Activated CD8-positive, alpha-beta memory T cell treated with anti-CD3 and anti-CD28 coated beads, Interleukin-2, amount 50 U/mL, for 48 hours (primary cell): ENCODE measurements at regions not wholly inside any gene's neighbourhood (a gene's known extent, or its start where the extent isn't known, plus 50 kb on each side); places are given as distances from the start of the nearest gene placed in this dataset.
"Not testable (repeated sequence)": the region's sequence is repeated elsewhere in the genome, so short reads cannot be mapped to it uniquely, and the experiment has no call there.

Source experiments
- DNase-seq: peaks from one replicate; pipeline ENCODE4 v3.0.0-alpha.2; 2020

DNA sequence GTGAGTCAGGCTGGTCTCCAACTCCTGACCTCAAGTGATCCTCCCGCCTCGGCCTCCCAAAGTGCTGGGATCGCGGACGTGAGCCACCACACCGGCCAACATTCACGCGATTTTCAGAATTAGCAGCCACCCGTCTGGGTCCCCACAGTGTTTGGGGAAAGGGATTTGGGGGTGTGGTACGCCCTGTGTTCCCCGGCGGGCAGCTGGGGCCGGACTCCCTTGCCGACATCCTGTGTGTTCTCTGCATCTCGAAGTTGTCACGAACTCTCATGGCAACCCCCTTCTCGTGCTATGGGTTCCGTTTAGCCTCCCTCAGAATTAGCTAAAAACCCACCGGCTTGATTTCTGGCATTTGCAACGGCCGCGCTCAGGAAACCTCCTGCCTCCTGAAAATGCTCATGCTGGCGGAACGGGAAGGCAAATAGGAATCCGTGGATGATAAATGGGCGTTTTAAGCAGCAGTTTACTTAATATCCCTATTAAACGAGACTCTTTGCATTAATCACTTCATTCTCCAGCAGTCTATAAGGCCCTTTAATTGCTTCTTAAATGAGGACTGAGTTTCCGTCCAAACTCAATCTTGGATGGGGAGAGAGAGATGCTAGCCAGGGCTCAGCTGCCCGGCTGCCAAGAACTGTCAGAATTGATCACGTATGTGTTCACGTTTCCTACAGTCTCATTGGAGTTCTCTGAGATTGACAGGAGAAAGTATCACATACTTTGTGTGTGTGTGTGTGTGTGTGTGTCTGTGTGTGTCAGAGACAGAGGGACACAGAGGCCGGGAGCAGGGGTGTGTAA lies 78.9 kb upstream of the PPP2R3B start:
- DNase-seq: no peak

DNA sequence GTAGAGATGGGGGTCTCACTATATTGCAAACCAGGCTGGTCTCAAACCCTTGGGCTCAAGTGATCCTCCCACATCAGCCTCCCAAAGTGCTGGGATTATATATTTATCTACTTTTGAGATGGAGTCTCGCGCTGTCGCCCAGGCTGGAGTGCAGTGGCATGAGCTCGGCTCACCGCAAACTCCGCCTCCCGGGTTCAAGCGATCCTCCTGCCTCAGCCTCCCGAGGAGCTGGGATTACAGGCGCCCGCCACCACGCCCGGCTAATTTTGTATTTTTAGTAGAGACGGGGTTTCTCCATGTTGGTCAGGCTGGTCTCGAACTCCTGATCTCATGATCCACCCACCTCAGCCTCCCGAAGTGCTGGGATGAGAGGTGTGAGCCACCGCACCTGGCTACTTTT lies 80.1 kb upstream of the PPP2R3B start:
- not testable (repeated sequence) for DNase-seq

DNA sequence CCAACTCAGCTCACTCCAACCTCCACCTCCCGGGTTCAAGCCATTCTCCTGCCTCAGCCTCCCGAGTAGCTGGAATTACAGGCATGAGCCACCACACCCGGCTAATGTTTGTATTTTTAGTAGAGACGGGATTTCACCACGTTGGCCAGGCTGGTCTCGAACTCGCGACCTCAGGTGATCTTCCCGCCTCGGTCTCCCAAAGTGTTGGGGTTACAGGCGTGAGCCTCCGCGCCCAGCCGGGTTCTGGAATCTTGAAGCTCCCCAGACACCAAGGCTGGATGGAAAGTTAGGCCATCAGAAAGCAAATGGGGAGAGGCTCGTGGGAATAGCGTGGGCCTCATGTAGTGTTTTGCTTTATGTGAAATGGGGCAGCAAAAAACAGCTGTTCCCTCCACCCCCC lies 81.0 kb upstream of the PPP2R3B start:
- not testable (repeated sequence) for DNase-seq

DNA sequence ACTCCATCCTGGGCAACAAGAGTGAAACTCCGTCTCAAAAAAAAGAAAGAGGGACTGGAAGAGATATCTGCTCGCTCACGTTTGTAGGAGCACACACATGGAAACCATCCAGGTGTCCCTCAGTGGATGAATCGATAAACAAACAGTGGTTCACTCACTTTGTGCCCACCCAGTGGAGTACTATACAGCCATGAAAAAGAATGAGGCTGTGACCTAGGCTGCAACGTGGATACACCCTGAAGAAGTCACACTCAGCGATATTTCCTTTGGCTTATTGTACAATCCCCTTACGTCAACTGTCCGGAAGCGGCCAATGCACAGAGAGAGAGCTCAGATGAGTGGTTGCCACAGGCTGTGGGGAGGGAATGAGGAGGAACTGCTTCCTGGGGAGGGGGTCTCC lies 82.3 kb upstream of the PPP2R3B start:
- no peak for DNase-seq

DNA sequence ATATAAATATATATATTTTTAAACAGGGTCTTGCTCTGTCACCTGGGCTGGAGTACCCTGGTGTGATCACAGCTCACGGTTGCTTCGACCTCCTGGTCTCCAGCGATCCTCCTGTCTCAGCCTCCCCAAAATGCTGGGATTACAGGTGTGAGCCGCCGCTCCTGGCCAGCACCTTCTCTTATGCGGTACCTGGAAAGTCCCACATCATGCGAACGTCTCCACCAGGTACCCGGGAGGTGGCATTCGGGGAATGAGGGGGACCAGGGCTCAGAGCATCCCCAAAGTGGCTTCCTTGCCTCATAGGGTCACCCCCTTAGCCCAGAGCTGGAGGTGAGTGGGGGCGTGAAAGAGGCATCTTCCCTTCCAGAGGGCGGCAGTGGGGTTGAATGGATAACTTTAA lies 84.0 kb upstream of the PPP2R3B start:
- DNase-seq: no peak

DNA sequence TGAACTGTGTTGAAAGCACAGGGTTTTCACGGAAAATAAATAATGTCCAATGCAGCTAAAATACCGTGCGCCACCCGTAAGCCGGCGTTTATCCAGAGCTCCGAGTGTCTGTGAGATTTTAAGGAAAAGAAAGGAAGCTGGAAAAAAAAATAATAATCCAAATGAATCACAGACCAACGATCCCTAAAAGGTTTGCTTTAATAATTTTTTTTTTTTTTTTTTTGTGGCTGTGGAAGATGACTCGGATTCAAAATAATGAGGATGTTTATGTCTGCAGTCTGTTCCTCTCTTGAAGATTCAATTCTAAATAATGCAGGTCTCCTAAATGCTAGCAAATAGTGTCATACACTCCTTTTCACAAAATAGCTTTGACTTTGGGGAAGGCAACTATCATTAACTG lies 84.6 kb upstream of the PPP2R3B start:
- no peak for DNase-seq

DNA sequence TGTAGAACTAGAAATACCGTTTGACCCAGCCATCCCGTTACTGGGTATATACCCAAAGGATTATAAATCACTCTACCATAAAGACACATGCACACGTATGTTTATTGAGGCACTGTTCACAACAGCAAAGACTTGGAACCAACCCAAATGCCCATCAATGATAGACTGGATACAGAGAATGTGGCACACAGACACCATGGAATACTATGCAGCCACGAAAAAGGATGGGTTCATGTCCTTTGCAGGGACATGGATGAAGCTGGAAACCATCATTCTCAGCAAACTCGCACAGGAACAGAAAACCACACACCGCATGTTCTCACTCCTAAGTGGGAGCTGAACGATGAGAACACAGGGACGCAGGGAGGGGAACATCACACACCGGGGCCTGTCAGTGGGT lies 85.6 kb upstream of the PPP2R3B start:
- DNase-seq: not testable (repeated sequence)

DNA sequence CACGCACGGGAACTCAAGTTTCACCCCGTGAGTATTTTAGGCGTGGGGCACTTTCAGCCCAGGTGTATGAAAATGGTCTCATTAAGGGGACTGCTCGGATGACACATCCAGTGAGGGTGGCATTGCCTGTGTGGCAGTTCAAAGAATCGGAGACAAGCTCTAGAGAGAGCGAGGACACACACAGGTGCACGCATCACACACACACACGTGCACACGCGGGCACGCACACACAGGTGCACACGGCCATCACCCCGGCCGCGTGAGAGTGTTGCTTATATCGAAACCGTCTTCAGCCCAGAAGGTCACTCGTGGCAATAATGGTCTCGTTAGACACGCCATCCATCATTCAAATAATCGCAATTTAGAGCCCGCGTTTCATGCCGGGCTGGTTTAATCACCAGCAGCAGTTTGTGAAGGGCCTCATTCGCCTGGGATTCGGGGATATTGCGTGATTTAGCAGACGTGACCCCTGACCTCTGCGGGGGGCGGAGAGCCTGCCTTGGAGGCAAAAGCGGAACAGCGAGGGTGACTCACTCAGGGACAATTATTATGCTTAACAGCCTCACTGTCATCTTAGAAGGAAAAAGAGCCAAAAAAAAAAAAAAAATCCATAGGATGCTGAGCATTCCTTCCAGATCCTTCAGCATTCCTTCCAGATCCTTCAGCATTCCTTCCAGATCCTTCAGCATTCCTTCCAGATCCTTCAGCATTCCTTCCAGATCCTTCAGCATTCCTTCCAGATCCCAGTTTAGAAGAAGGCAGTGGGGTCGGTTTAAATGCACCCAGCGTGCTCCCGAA lies 89.4 kb upstream of the PPP2R3B start:
- no peak for DNase-seq

DNA sequence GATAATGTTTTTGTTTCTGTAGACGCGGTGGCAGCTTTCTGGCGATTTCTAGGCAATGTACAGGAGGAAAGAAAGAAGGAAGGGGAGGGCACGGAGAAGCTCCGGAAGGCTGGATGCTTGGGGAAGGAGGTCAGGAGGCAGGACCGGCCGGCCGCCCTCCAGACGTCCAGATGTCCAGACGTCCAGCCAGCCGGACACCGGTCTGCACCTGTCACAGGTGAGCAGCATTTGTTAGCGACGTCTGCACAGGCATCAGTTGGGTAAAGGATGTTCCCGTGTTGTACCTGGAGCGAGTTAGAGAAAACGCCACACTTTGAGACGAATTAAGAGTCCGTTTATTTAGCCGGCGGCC lies 90.0 kb upstream of the PPP2R3B start:
- DNase-seq: no peak

DNA sequence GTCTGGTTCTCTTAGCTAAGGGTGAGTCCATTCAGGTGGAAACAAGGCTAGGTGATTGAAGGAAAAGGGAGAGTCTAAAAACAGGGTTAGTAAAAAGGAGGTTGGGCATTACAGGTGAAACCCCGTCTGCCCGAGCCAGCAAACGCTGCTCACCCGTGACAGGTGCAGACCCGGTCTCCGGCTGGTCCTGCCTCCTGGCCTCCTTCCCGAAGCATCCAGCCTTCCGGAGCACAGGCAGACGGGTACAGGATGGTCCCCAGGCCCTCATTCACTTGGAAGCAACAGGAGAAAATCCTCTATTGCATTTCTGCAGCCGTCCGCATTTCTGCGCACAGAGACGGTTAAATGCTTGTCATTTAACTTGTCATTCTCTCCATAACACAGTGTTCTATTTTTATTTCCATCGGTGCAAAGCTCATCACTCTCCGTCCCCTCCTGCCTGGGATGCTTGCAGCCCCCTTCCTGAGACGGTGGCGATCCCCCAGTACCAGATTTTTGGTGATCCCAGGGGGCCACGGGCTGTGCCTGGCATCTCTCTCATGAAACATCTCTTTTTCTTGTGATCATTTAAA lies 90.8 kb upstream of the PPP2R3B start:
- no peak for DNase-seq

DNA sequence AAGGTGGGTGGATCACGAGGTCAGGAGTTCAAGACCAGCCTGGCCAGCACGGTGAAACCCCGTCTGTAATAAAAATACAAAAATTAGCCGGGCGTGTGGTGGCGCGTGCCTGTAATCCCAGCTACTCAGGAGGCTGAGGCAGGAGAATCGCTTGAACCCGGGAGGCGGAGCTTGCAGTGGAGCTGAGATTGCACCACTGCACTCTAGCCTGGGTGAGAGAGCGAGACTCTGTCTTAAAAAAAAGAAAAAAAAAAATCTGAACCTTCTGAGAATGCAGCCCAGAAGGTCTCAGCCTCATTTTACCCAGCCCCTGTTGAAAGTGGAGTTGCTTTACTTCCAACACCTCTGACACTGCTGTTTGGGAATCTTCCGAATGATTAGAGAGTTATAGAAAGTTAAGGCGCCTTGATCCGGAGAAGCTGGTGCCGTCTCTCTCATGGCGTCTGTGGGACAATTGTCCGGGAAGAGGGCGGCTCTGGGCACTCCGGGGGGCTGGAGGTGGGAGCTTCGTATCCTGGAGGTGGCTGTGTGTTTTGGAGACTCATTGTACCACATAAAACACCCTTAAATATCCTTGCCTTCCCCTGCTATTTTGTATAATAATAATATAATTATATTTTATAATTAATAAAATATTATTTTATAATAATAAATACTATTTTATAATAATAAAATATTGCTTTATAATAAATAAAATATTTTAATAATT lies 92.7 kb upstream of the PPP2R3B start:
- no peak for DNase-seq

DNA sequence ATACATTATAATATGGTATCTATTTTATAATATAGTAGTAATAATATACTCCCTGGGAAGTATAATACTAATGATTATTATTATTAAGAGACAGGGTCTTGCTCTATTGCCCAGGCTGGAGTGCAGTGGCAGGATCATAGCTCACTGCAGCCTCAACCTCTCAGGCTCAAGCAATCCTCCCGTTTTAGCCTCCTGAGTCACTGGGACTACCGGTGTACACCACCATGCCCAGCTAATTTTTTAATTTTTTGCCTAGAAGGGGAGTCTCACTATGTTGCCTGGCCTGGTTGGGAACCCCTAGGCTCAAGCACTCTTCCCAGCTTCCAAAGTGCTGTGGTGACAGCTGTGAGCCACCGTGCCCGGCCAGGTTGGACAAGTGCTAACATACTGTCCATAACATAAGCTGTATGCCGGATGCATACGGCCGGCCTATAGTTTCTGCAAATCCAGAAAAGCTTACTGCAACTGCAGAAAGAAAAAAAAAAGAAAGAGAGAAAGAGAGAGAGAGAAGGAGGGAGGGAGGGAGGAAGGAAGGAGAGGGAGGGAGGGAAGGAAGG lies 94.2 kb upstream of the PPP2R3B start:
- DNase-seq: no peak

DNA sequence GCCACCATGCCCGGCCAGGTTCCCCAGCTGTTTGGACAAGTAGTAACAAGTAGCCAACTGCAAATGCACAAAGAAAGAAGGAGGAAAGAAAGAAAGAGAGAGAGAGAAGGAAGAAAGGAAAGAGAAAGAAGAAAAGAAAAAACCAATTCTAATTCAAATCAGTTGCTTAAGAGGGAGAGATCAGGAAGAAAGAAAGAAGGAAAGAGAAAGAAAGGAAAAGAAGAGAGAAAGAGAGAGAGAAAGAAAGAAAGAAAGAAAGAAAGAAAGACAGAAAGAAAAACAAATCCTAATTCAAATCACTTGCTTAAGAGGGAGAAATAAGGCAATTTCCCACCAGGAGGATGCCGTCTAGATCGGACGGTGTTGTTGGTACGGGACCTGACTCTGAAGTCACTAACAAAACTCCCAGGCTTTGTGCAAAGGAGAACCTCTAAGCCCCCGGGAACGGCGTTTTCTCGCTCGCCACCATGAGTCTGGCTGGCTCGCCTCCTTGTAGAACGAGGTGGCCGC lies 95.5 kb upstream of the PPP2R3B start:
- DNase-seq: no peak

DNA sequence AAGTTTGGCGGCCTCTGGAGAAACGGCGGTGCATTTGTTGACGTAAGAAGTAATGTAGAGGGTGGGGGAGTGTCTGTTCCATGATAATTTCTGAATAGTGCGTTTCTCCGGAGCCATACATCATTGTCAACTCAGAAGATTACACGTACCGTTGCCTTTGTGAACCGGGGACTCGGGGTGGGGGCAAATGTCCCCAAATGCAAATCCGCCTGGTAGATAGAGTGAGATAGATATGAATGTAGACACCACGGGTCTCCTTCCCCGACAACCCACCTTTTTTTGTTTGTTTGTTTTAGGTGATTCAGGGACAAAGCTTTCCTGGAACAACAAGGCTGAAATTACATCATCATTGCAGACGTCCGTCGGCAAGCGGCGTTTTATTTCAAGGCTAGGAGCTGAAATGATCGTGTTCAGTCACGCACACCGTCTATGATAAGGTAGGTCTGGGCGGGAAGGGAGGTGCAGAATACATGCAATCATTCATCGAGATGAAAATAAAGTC lies 96.0 kb upstream of the PPP2R3B start:
- no peak for DNase-seq

DNA sequence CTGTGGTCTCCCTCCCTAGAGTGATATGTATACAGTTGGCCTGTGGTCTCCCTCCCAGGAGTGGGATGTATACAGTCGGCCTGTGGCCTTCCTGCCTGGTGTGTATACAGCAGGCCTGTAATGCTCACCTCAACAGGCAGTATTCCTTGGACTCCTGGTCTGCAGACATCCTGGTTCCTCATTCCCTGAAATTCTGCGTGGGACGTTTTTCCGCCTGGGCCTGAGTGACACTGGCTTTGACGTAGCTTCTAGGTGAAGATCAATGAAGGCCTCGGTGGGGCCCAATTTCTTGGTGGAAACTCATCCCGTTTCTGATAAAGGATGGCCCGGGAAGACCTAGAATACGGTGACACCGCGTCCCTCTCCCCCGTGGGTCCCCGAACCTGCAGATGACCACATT lies 98.7 kb upstream of the PPP2R3B start:
- DNase-seq: no peak

DNA sequence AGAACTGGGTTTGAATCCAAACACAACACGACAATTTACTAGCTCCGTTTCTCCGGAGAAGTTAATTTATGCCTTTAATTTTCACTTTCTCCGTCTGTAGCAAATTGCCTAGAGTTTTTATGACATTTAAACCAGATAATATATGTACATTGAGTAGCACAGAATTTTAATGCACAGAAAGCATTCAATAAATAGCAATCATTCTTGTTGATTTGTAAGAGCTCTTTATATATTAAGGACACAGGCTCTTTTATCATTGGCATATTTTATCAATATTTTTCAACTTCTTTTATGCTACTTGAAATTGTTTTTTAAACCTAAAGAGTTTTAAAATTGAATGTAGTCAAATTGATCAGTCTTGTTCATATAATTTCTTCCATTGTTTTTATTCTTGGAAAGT lies 99.6 kb upstream of the PPP2R3B start:
- DNase-seq: no peak

DNA sequence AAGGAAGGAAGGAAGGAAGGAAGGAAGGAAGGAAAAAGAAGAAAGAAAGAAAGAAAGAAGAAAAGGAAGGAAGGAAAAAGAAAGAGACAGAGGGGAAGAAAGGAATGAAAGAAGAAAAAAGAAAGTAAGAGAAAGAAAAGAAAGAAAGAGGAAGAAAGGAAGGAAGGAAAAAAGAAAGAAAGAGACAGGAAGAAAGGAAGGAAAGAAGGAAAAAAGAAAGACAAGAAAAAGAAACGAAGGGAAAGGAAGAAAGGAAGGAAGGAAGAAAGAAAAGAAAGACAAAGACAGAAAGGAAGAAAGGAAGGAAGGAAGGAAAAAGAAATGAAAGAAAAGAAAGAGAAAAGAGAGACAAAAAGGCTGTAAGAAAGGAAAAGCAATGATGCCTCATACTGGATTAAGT lies 101.1 kb upstream of the PPP2R3B start:
- DNase-seq: no peak

DNA sequence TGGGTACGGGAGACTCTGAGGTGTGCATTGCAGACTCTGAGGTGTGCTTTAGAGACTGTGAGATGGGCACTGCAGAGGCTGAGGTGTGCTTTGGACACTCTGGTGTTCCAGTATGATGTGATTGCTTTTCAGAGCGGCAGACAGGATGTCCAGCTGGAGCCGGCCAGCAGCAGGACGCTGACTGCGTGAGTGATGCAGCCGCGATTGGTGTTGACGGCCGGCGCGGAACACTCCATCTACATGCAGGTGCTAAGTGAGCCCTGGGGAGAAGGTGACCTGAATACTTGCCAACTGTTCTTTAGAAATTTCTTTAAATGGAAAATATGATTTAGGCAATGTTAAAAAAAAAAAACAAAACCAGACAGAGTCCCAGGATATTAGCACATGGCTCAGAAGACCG lies 103.1 kb upstream of the PPP2R3B start:
- DNase-seq: no peak

DNA sequence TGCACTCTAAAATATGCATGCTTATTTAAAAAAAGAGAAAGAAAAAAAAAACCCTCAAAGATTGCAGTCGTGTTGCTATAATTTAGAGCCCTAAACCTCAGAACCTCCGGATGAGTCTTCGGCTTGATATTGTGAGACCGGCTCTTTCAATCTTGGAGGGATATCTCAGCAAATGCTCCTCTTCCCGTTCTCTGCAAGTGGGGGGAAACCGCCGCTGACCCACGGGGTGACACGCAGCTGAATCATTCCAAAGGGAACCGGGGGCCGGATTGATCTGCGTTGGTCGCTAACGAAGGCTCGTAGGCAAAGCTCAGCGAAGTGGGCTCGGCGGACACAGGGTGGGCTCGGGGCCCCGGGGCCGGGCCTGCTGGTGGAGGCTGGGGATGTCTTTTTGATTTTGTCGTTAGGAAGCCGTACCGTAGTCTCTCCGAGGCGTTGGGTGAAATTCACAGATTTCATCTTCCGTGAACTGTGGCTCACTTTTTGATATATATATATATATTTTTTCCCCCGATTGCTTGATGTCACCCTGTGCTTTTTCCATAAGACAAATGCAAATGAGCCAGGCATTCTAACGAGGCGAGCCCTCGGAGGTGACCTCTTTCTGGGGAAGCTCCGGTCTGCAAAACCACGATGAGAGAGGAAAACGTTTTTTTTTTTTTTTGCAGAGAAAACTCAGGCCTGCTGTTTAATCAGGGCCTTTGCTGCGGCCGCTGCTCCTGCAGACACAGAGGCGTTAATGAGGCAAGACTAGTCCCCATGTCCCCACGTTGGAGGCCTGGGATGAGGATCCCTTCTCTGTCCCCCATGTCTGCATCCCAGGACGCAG lies 110.7 kb upstream of the PPP2R3B start:
- DNase-seq: no peak

DNA sequence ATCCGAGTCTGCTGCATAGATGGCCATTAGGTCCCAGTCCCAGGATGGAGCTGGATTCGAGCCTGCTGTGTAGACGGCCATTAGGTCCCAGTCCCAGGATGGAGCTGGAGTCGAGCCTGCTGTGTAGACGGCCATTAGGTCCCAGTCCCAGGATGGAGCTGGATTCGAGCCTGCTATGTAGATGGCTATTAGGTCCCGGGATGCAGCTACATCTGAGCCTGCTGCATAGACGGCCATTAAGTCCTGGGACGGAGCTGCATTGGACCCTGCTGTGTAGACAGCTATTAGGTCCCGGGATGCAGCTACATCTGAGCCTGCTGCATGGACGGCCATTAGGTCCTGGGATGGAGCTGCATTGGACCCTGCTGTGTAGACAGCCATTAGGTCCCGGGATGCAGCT lies 112.2 kb upstream of the PPP2R3B start:
- not testable (repeated sequence) for DNase-seq

DNA sequence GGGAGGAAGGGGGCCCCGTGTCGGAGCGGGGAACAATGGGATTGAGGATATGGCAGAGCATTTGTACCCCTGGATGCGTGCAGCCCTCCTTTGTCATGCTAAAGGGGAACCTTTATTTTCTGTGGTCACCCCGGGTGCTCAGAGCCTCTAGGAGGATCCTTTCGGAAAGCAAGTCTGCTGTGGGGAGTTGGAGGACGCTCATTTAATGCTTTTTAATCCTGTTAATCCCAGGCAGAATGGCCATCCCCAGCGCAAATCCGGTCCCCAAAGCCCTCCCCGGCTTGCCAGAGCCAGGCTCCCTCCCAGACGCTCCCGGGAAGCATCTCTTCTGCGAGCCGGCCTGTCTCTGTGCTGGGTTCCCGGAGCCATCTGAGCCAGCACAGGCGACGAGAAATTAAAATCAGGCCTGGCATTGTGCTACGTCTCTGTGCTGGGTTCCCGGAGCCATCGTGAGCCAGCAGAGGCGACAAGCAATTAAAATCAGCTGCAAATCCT lies 113.2 kb upstream of the PPP2R3B start:
- DNase-seq: no peak
